ENCODE measurements at regions not wholly inside any gene's neighbourhood (a gene's known extent, or its start where the extent isn't known, plus 50 kb on each side); places are given as distances from the start of the nearest gene placed in this dataset.
"Not testable (repeated sequence)": the region's sequence is repeated elsewhere in the genome, so short reads cannot be mapped to it uniquely, and the experiment has no call there.

DNA sequence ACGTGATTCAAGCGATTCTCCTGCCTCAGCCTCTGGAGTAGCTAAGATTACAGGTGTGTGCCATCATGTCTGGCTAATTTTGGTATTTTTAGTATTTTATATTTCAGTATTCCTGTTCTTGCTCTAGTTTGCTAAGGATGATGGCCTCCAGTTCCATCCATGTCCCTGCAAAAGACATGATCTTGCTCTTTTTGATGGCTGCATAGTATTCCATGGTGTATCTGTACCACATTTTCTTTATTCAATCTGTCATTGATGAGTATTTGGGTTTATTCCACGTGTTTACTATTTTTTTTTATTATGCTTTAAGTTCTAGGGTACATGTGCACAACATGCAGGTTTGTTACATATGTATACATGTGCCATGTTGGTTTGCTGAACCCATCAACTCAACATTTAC, 376.8 kb downstream of the TYW1 start:
- not testable (repeated sequence) for ATAC-seq (replicated peaks); H3K36me3 Mint-ChIP-seq (ENCODE audit: insufficient read depth); DNase-seq; H3K4me1 Mint-ChIP-seq (ENCODE audit: low read depth in 2 of 2); H3K9me3 Mint-ChIP-seq; H3K27ac Mint-ChIP-seq; H3K4me3 Mint-ChIP-seq
- peaks cover 21 to 33% of the 10 kb centered on the region in 2 donors for H3K27me3 Mint-ChIP-seq

- DNase-seq (no peak), ATAC-seq (replicated peaks) (no peak)
- Mint-ChIP-seq H3K4me3 (no peak overlapping the region), H3K4me1 (ENCODE audit: low read depth in 2 of 2) (peaks cover 3 to 5% of the 10 kb centered on the region in 2 donors), H3K27me3 (peaks cover 21 to 28% of the 10 kb centered on the region in 2 donors), H3K36me3 (ENCODE audit: insufficient read depth) (no peaks in the 10 kb centered on the region), H3K9me3 (peaks cover 0 to 5% of the 10 kb centered on the region in 2 donors), H3K27ac (no peak overlapping the region)
Observed at GRCh38 chr7:67375427-67375826, 378.8 kb downstream of the TYW1 start.

DNA sequence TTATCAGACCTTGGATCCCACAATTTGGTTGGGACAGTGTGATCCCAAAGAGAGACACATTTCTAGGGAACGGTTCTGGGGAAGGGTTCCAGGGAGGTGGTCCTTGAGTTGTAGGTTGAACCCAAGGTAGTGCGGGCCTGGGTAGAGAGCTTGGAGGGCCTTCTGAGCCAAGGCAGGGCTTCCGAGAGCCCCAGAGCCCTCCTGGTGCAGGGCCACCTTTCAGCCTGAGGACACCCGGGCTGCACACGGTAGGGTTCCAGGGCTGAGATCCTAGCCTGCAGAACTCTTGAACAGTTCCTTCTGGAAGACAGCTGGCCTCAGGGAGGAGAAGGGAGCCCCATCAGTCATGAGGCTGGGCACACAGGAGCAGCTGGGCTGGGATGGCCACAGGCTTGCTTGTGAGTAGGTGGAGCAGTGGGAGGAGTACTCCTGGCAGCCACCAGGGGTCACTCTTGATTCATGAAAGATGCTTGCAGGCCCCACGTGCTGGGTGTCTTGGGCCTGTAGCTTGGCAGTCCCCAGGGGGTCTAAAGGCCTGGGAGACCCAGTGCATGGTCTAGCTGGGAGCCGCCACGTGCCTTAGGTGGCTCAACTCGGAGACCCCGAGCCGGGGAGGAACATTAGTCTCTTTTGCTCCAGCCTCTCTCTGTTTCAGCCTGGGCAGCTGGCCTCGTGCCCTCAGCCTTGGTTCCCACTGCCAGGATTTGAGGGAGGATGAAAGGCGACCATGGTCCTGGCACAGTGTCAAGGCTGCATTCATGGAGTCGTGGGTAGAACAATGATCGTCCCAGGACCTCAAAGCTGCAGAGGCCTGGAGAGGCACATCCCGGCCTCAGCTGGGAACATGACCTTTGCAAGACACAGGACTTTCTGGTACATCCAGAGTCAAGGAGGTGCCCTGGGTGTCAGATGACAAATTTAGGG, 381.6 kb downstream of the TYW1 start:
- Mint-ChIP-seq H3K4me3 (no peak overlapping the region), H3K36me3 (ENCODE audit: insufficient read depth) (no peaks in the 10 kb centered on the region), H3K9me3 (peaks cover 0 to 5% of the 10 kb centered on the region in 2 donors), H3K4me1 (ENCODE audit: low read depth in 2 of 2) (no peaks in the 10 kb centered on the region), H3K27me3 (peaks cover 12 to 17% of the 10 kb centered on the region in 2 donors), H3K27ac (no peak overlapping the region)
- peak; percentile 66 for ATAC-seq (replicated peaks)
- peak; percentile 50 to 55 (median 50) for DNase-seq

GRCh38 chr7:67380326-67380725, 383.7 kb downstream of the TYW1 start:
- Mint-ChIP-seq H3K4me3 (no peak overlapping the region), H3K4me1 (ENCODE audit: low read depth in 2 of 2) (no peaks in the 10 kb centered on the region), H3K27me3 (peaks cover 7 to 12% of the 10 kb centered on the region in 2 donors), H3K27ac (no peak overlapping the region), H3K36me3 (ENCODE audit: insufficient read depth) (peaks cover 3% of the 10 kb centered on the region), H3K9me3 (no peaks in the 10 kb centered on the region)
- DNase-seq (no peak), ATAC-seq (replicated peaks) (no peak)

GRCh38 chr7:67380858-67381257, 384.2 kb downstream of the TYW1 start:
- DNase-seq (no peak), ATAC-seq (replicated peaks) (no peak)
- Mint-ChIP-seq H3K4me3 (no peak overlapping the region), H3K9me3 (no peaks in the 10 kb centered on the region), H3K27ac (no peak overlapping the region), H3K27me3 (peaks cover 7 to 9% of the 10 kb centered on the region in 2 donors), H3K36me3 (ENCODE audit: insufficient read depth) (peaks cover 3% of the 10 kb centered on the region), H3K4me1 (ENCODE audit: low read depth in 2 of 2) (no peaks in the 10 kb centered on the region)

- no peak overlapping the region for H3K27ac Mint-ChIP-seq
- DNase-seq, result no peak
- peaks cover 25 to 33% of the 10 kb centered on the region in 2 donors for H3K27me3 Mint-ChIP-seq
- H3K4me1 Mint-ChIP-seq (ENCODE audit: low read depth in 2 of 2), result no peaks in the 10 kb centered on the region
- no peak overlapping the region for H3K4me3 Mint-ChIP-seq
- H3K36me3 Mint-ChIP-seq (ENCODE audit: insufficient read depth), result peaks cover 3% of the 10 kb centered on the region
- ATAC-seq (replicated peaks), result no peak
- H3K9me3 Mint-ChIP-seq, result no peaks in the 10 kb centered on the region
Observed at GRCh38 chr7:67387851-67388250, 391.2 kb downstream of the TYW1 start.

DNA sequence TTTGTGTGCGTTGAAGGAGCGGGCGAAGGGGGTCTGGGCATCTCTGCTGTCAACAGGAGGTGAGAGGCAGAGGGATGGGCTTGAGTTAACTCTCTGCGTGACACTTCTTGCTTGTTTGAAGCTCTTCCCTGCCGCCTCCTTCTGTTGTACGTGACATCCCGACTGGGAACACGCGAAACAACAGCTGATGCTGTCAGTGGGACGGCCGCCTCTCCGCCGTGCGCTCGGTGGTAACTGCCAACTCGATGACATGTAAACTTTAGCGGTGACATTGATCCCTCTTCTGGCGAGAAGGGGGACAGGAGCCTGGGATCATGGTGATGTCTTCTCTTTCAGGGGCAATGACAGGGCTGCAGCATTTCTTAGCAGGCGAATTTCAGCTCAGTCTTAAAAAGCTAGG, 394.5 kb downstream of the TYW1 start:
- H3K27ac Mint-ChIP-seq, result no peak overlapping the region
- H3K4me1 Mint-ChIP-seq (ENCODE audit: low read depth in 2 of 2), result no peaks in the 10 kb centered on the region
- no peaks in the 10 kb centered on the region for H3K36me3 Mint-ChIP-seq (ENCODE audit: insufficient read depth)
- H3K9me3 Mint-ChIP-seq, result no peaks in the 10 kb centered on the region
- no peak overlapping the region for H3K4me3 Mint-ChIP-seq
- ATAC-seq (replicated peaks) (no peak), DNase-seq (no peak)
- H3K27me3 Mint-ChIP-seq, result peaks cover 23 to 36% of the 10 kb centered on the region in 2 donors

DNA sequence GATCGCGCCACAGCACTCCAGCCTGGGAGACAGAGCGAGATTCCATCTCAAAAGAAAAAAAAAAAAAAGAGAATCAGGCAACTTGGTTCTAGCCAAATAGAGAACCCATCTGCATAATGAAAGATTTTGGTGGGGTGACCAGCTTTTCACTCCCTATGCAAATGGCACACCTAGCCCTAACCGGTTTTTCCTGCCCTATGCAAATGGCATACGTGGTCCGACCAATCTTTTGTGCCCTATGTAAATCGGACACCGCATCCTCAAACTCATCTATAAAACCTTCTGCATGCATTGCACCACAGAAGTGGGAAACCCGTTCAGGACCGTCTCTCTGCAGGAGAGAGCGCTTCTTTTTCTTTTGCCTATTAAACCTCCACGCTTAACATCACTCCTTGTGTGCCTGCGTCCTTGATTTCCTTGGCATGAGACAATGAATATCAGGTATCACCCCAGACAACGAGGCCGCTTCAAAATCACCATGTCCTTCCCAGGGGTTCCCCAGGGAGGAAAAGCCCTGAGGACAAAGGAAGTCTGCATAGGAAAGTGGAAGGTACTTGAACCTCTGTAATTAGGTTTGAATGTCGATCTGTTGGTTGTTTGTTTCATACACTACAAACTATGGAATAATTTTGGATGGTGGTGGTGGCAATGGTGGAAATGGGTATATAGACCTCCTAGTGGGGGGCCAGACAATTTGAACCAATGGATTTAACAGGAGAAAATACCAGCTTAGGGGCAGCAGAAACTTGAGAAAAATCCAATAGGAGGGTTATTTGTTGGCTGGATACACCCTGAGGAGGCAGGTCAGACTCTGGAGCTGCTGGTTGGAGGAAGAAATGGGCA, 396.2 kb downstream of the TYW1 start:
- no peaks in the 10 kb centered on the region for H3K4me1 Mint-ChIP-seq (ENCODE audit: low read depth in 2 of 2)

GRCh38 chr7:67393903-67394302, 397.3 kb downstream of the TYW1 start:
- no peaks in the 10 kb centered on the region for H3K9me3 Mint-ChIP-seq
- no peaks in the 10 kb centered on the region for H3K4me1 Mint-ChIP-seq (ENCODE audit: low read depth in 2 of 2)
- DNase-seq, result no peak
- no peaks in the 10 kb centered on the region for H3K36me3 Mint-ChIP-seq (ENCODE audit: insufficient read depth)
- H3K4me3 Mint-ChIP-seq, result no peak overlapping the region
- H3K27ac Mint-ChIP-seq, result no peak overlapping the region
- peaks cover 18 to 40% of the 10 kb centered on the region in 2 donors for H3K27me3 Mint-ChIP-seq
- no peak for ATAC-seq (replicated peaks)

More for the DNA sequence above, 396.2 kb downstream of the TYW1 start:
- Mint-ChIP-seq H3K36me3 (ENCODE audit: insufficient read depth) (no peaks in the 10 kb centered on the region), H3K4me3 (no peak overlapping the region), H3K27ac (no peak overlapping the region), H3K9me3 (no peaks in the 10 kb centered on the region), H3K27me3 (peaks cover 18 to 36% of the 10 kb centered on the region in 2 donors)
- DNase-seq, result no peak
- no peak for ATAC-seq (replicated peaks)

- DNase-seq (no peak), ATAC-seq (replicated peaks) (no peak)
- no peaks in the 10 kb centered on the region for H3K4me1 Mint-ChIP-seq (ENCODE audit: low read depth in 2 of 2)
- no peaks in the 10 kb centered on the region for H3K36me3 Mint-ChIP-seq (ENCODE audit: insufficient read depth)
- H3K27me3 Mint-ChIP-seq, result peaks cover 5 to 25% of the 10 kb centered on the region in 2 donors
- H3K27ac Mint-ChIP-seq, result no peak overlapping the region
- H3K9me3 Mint-ChIP-seq, result peaks cover 0 to 2% of the 10 kb centered on the region in 2 donors
- H3K4me3 Mint-ChIP-seq, result no peak overlapping the region
Observed at GRCh38 chr7:67398916-67399315, 402.3 kb downstream of the TYW1 start.

DNA sequence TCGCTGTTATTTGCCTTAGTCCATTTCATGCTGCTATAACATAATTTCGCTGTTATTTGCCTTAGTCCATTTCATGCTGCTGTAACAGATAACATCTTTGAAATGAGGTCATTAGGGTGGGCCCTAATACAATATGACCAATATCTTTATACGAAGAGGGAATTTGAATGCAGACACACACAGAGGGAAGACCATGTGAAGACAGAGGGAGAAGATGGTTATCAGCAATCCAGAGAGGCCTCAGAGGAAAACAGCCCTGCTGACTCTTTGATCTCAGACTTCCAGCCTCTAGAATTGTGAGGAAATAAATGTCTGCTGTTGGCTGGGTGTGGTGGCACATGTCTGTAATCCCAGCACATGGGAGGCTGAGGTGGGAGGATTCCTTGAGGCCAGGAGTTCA, 404.9 kb downstream of the TYW1 start:
- Mint-ChIP-seq H3K4me3 (no peak overlapping the region), H3K27me3 (peaks cover 5 to 25% of the 10 kb centered on the region in 2 donors), H3K9me3 (peaks cover 0 to 2% of the 10 kb centered on the region in 2 donors), H3K4me1 (ENCODE audit: low read depth in 2 of 2) (no peaks in the 10 kb centered on the region), H3K27ac (no peak overlapping the region), H3K36me3 (ENCODE audit: insufficient read depth) (no peaks in the 10 kb centered on the region)
- no peak for ATAC-seq (replicated peaks)
- DNase-seq, result no peak

GRCh38 chr7:67402280-67402679, 405.6 kb downstream of the TYW1 start:
- DNase-seq (no peak), ATAC-seq (replicated peaks) (no peak)
- Mint-ChIP-seq H3K36me3 (ENCODE audit: insufficient read depth) (no peaks in the 10 kb centered on the region), H3K4me3 (no peak overlapping the region), H3K27ac (no peak overlapping the region), H3K9me3 (peaks cover 0 to 2% of the 10 kb centered on the region in 2 donors), H3K4me1 (ENCODE audit: low read depth in 2 of 2) (no peaks in the 10 kb centered on the region), H3K27me3 (peaks cover 5 to 29% of the 10 kb centered on the region in 2 donors)

DNA sequence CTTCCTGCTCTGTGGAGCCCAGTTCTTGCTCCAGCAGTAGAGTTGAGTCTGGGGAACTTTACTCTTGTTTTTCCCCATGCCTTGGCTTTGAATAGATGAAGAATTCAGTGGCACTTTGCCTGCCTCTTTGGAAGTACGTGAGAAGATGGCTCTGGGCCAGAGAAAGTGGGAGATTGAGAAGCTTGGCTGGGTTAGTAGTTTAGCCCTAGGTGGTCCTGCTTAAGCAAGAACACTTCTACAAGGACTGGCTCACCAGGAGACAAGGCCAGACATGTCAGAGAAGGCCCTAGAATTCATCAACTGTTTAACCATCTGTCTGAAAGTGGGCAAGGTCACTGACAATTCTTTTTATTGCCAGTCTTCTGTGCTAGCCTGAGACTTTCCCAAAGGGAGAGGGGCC, 410.3 kb downstream of the TYW1 start:
- no peak for ATAC-seq (replicated peaks)

More for the DNA sequence above, 410.3 kb downstream of the TYW1 start:
- H3K4me1 Mint-ChIP-seq (ENCODE audit: low read depth in 2 of 2), result no peaks in the 10 kb centered on the region
- H3K27me3 Mint-ChIP-seq, result peaks cover 11 to 42% of the 10 kb centered on the region in 2 donors
- no peak overlapping the region for H3K4me3 Mint-ChIP-seq
- H3K27ac Mint-ChIP-seq, result no peak overlapping the region
- no peaks in the 10 kb centered on the region for H3K36me3 Mint-ChIP-seq (ENCODE audit: insufficient read depth)
- no peak for DNase-seq
- H3K9me3 Mint-ChIP-seq, result peaks cover 4 to 6% of the 10 kb centered on the region in 2 donors

All from effector memory CD8-positive, alpha-beta T cell (primary cell).